D721Med (cell line): ENCODE measurements at regions not wholly inside any gene's neighbourhood (a gene's known extent, or its start where the extent isn't known, plus 50 kb on each side); places are given as distances from the start of the nearest gene placed in this dataset.

ENCODE experiments used
- DNase-seq: peaks from one replicate; pipeline ENCODE4 v3.0.0; 2011; ENCODE audit warnings: low spot score; ENCODE audit not compliant: insufficient read length
- FAIRE-seq: peaks from 2 replicates; lab custom pipeline; 2011; peaks lifted over from hg19 to GRCh38; lab: Jason Lieb, UNC
- TF ChIP-seq, protein P1 (sequence below): IDR thresholded peaks from 2 replicates; pipeline ENCODE4 v1.5.1; 2012; ENCODE audit warnings: mild to moderate bottlenecking, control low read depth; ENCODE audit not compliant: insufficient read depth; ENCODE audit errors: missing control alignments

DNA sequence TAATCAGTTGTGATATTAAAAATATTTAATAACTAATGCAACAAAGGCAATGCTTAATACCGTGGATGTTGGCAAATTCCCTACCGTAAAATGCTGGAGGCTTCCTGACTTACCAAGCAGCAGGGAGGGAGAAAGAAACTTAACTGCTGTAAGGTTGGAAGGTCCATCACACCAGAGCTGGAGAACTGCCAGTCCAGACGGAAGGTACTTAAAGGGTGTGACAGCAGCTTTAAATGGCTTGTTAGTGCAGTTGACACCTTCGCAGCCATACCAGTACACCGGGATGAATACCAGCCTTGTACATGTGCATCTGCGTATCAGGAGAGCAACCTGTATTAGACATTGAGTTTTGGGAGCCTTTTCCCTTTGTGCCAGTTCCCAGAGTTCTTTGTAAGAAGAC is 269.5 kb upstream of the NCAM2 start:
- DNase-seq (no peak), FAIRE-seq (no peak)
- TF ChIP-seq, protein P1, sequence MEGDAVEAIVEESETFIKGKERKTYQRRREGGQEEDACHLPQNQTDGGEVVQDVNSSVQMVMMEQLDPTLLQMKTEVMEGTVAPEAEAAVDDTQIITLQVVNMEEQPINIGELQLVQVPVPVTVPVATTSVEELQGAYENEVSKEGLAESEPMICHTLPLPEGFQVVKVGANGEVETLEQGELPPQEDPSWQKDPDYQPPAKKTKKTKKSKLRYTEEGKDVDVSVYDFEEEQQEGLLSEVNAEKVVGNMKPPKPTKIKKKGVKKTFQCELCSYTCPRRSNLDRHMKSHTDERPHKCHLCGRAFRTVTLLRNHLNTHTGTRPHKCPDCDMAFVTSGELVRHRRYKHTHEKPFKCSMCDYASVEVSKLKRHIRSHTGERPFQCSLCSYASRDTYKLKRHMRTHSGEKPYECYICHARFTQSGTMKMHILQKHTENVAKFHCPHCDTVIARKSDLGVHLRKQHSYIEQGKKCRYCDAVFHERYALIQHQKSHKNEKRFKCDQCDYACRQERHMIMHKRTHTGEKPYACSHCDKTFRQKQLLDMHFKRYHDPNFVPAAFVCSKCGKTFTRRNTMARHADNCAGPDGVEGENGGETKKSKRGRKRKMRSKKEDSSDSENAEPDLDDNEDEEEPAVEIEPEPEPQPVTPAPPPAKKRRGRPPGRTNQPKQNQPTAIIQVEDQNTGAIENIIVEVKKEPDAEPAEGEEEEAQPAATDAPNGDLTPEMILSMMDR, result no peak

DNA sequence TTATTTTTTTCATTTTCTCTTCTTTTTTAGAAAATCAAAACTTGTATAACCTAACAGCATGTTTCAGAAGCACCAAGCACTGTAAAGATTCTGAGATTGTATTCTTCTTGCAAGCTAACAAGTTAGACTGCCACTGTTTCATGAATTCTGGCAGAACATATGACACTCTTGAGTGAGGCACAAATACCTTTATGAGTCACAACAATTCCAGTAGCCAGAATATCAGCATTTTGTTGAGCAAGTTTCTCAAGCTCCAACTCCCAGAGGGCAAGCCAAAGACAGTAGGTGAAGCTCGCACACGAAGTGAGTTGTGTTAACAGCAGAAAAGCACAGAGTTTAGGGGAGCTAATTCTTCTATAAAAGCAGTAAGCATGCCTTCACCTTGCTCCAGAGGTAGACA is 268.8 kb upstream of the NCAM2 start:
- DNase-seq (no peak), FAIRE-seq (no peak)
- TF ChIP-seq, protein P1, result no peak

DNA sequence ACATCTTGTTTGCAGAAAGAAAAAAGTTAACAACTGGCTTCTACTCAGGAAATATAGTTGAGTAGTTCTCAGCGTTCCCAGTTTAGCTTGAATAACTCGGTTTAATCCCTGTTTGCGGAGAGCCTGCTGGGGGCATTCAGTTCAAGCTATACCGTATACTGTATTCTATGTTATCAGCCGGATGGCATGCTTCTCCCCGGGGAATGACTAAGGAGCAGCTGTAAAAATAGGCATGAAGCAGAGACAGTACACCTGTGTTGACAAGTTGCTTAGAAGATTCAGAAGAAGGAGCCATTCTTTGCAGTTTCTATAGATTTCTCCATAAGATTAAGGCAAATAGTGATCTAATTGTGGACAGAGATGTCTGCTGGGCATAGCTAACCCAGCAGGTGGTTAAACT is 267.8 kb upstream of the NCAM2 start:
- TF ChIP-seq, protein P1, result no peak
- DNase-seq, result no peak
- FAIRE-seq, result no peak

DNA sequence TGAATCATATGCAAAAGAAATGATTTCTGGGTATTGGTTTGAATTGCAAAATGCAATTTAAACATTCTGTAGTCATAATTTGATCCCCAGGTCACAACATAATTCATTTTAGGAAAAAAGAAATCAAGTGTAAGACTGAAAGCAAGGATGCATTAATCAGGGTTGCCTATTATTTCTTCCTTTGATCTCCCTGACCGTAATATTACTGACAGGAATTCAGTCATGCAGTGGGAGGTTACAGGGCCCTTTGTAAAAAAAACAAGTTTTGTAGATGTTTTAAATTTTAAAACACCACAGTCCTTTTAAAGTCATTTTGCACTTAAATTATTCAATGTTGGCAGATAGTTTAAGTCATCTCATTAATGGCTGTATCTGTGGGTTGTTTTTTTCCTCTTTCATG is 263.0 kb upstream of the NCAM2 start:
- DNase-seq (no peak), FAIRE-seq (no peak)
- TF ChIP-seq, protein P1, result no peak

DNA sequence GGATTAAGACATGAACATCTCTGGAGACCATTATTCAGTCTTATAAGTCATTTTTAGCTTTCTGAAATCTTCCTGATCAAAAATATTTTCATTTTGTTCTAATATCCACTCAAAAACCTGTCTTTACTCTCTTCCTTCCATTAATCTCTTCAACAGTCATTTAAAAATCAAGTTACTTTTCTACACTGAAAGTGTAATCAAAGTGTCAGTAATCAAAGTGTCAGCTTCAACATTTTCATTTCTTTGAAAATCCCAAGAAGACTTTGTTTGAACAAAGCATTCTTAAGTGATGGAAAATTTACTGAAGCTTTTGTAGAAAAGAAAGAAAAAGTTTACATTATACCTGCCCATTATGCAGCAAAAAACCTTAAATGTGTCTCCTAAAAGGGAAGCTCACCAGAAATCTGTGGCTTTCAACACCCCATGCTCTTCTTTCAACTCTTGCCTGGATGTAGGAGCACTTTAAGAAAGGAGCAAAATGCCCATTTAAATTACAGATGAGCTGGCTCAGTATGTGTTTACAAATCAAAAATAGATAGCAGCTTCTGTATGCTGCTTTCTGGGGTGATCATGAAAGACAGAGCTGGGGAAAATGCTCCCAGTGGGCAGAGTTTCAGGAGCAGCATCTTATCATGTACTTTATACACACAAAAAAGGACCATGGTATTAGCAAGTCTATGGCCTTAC is 260.8 kb upstream of the NCAM2 start:
- DNase-seq (no peak), FAIRE-seq (no peak)
- TF ChIP-seq, protein P1, result no peak

DNA sequence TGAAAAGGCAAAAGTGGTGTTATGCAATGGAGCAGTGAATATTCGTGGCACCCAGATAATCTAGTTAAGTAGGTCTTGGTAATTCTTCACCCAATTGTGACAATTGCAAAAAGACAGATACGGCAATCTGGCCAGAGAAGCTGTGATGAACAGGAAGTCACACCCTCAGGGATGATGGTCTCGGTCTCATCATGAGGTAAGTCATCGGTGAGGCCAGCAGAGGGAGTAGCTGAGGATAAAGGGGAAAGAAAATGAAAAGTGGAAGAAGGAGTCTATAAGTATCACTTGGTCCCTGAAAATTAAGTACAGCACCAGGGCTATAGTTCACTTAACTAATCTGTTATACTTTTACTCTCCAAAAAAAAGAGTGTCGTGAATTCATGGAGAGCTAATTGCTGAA is 258.8 kb upstream of the NCAM2 start:
- TF ChIP-seq, protein P1, result no peak
- DNase-seq (no peak), FAIRE-seq (no peak)

DNA sequence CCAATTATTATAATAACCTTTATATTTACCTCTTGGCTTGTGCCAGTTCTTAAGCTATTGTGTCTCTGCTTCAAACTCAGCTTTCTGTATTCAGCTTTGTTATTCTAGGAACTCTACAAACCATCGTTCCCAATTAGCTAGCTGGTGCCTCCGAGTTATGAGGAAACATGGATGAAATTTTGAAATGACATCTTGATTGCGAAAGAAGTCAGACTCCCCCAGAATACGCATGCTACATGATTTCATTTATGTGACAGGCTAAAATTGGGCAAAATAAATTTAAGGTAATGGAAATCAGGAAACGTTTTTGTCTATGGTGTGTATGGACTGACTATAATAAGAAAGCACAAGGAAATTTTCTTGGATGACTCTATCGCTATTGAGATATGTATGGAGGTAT is 256.8 kb upstream of the NCAM2 start:
- DNase-seq, result no peak
- no peak for FAIRE-seq

More for the DNA sequence above, 256.8 kb upstream of the NCAM2 start:
- TF ChIP-seq, protein P1, result no peak
